ENCODE measurements at regions not wholly inside any gene's neighbourhood (a gene's known extent, or its start where the extent isn't known, plus 50 kb on each side); places are given as distances from the start of the nearest gene placed in this dataset.

DNA sequence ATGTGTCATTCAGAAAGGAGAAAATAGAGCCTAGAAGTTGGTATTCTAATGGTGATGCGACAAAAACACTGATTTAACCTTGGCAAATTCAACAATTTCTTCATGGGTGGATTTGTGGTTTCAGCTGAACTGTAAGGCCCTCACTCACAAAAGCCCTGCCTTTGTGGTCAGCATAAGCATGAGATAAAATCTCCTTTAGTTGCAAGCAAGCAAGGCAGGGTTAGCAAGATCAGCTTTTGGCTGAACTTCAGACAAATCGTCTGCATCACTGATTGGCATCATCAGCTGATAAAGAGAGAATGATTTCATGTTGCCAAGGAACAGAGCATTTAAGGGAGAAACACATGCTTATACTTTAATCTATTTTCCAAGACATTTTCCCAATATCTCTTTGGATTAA lies 2582.2 kb downstream of the PCDH7 start:
- no peak for DNase-seq

GRCh38 chr4:33306131-33306530 lies 2586.0 kb downstream of the PCDH7 start:
- DNase-seq, result no peak

DNA sequence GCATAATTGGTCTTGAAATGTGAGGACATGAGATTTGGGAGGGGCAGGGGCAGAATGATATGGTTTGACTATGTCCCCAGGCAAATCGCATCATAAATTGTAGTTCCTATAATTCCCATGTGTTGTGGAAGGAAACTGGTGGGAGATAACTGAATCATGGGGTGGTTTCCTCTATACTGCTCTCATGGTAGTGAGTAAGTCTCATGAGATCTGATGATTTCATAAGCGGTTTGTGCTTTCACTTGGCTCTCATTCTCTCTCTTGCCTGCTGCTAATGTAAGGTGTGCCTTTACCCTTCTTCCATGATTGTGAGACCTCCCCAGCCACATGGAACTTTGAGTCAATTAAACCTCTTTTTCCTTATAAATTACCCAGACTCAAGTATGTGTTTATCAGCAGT lies 2595.9 kb downstream of the PCDH7 start:
- no peak for DNase-seq

DNA sequence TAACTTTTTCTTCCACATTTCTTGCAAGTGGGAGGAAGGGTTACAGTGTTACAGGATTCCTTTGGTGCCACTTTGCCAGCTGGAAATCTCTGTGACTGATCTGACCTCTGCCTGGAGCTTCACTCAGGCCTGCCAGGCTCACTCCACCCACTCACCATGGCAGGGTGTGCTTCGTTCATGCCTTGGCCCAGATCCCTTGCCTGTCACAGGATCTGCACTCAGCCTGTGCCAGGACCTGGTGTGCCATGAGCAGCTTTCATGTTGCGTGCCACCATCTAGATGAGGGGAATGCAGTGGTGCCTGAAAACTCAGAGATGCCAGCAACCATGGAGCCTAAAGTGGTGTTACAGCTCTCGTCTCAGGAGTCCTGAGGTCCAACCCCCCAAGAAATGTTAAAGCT lies 2596.4 kb downstream of the PCDH7 start:
- DNase-seq, result no peak

- no peak for DNase-seq
Observed at GRCh38 chr4:33323393-33323792, 2603.2 kb downstream of the PCDH7 start.

DNA sequence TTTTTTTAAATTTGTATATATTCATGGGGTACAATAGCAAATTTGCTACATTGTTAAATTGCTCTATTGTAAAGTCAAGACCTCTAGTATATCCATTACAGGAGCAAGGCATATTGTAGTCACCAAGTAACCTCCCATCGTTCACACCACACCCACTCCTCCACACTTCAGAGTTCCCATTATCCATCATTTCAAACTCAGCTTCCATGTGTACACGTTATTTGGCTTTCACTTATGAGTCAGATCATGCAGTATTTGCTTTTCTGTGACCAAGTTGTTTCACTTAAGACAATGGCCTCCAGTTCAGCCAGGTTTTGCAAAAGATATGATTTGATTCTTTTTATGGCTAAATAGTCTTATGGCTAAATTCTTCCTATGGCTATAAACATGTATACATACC lies 2614.2 kb downstream of the PCDH7 start:
- no peak for DNase-seq

- DNase-seq, result no peak
Observed at GRCh38 chr4:33339762-33340161, 2619.6 kb downstream of the PCDH7 start.

DNA sequence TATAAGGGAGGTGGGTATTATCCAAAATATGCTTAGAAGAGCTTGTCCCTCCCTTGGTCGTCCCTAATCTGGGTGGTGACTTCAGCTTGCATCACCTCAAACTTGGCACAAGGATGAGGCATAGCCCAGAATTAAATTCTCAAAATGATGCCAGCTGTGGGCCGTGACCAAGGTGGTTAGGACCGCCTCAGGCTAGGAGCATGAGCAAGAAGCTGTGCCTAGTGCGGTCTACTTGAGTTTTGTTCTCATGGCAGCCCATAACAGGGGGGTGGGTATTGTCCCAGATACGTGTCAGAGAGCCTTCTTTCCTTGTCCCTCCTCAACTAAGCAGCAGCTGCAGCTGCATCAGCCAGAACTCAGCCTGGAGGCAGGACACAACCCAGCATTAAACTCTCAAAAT lies 2620.0 kb downstream of the PCDH7 start:
- no peak for DNase-seq

DNA sequence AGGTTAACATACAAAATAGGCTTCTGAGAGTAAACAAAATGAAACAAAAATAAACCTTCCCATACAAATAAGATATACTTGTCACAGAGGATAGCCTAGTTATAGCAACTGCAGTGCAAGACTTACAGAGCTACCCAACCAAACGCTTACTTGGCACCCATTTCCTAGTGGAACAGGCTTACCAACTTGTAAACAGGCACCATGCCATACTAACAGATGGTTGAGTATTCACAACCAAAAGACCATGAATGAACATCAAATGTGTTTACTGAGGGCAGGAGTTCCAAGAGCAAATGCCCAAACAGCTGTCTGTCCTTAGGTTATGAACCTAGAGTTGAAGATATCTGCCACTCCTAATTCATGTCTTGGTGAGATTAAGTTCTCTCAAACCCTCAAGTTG lies 2629.2 kb downstream of the PCDH7 start:
- no peak for DNase-seq

- DNase-seq, result no peak
Observed at GRCh38 chr4:33357121-33357520, 2637.0 kb downstream of the PCDH7 start.

DNA sequence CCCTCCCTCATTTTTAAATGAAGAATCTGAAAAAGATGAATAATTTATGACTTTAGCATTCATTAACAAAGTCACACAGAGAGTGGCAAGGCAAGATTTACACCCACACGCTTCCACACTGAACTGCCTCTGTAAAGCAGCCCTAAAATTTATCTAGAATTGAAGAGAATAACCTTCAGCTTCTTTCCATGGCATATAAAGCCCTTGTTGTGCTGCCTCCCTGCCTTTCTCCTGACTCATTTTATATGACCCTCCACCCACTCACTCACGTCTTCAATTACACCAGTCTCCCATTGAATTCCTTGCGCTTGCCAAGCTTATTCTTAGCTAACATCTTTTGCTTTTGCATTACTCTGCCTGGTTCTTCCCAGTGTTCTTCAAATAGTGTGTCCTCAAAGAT lies 2649.3 kb downstream of the PCDH7 start:
- DNase-seq, result no peak

- no peak for DNase-seq
Observed at GRCh38 chr4:33381816-33382215, 2661.6 kb downstream of the PCDH7 start.

- DNase-seq, result no peak
Observed at GRCh38 chr4:33386764-33387163, 2666.6 kb downstream of the PCDH7 start.

GRCh38 chr4:33390976-33391375 lies 2670.8 kb downstream of the PCDH7 start:
- DNase-seq, result no peak

GRCh38 chr4:33395731-33396485 lies 2675.7 kb downstream of the PCDH7 start:
- DNase-seq, result no peak

- no peak for DNase-seq
Observed at GRCh38 chr4:33400504-33400903, 2680.3 kb downstream of the PCDH7 start.

GRCh38 chr4:33407496-33407895 lies 2687.3 kb downstream of the PCDH7 start:
- no peak for DNase-seq

GRCh38 chr4:33411182-33411581 lies 2691.0 kb downstream of the PCDH7 start:
- no peak for DNase-seq

DNA sequence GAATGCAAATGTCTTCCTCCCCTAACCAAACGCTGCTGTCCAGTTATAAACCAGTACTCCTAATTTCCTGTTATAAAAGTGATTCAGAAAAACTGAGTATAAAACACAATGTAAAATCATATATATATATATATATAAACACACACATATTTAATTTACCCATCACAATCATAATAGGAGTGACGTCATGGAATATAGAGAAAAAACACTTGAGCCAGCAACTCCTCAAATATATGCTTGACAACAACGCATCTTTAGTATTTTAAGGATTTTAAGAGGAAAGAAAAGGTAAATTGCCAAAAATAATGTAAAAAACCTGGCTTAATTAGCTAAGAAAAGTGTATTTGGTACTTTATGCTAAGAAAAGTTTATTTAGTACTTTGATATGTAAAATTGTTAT lies 2701.7 kb downstream of the PCDH7 start:
- no peak for DNase-seq

GRCh38 chr4:33422656-33423055 lies 2702.5 kb downstream of the PCDH7 start:
- no peak for DNase-seq

DNA sequence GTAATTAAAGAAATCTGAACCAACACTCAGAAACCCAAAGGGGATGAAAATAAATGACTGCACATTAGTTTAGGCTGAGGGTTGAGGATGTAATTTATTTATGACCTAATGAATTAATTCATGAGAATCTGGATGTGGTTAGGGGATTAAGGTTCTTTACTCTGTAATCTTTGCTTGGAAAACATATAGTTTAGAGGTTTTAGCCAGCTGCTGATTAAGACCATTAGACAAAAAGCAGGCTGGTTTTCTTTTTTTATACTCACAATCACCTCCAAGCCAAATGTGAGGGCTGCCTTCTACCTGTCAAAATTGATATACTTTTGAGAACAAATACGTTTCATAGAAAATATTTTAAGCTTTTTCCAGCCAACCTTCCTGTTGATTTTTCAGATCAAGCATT lies 2705.8 kb downstream of the PCDH7 start:
- no peak for DNase-seq

GRCh38 chr4:33427676-33428075 lies 2707.5 kb downstream of the PCDH7 start:
- no peak for DNase-seq

DNA sequence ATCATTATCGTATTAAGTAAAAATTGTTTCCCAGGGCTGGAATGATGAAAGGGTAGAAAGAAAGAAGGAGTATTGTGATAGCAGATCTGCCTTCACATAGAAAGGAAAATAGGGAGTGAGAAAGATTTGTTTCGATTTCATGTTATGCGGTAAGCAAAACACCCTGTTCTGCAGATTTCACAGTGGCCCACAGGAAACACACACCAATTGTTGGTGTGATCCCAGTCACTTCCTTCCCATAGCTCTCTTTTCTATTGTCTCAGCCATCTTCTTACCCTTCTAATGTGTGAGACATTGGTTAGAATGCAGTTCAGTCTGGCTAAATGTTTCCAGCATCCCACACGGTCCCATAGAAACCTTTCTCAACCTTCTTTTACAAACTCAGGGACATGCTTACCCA lies 2709.8 kb downstream of the PCDH7 start:
- no peak for DNase-seq

GRCh38 chr4:33437406-33437805 lies 2717.2 kb downstream of the PCDH7 start:
- no peak for DNase-seq

DNA sequence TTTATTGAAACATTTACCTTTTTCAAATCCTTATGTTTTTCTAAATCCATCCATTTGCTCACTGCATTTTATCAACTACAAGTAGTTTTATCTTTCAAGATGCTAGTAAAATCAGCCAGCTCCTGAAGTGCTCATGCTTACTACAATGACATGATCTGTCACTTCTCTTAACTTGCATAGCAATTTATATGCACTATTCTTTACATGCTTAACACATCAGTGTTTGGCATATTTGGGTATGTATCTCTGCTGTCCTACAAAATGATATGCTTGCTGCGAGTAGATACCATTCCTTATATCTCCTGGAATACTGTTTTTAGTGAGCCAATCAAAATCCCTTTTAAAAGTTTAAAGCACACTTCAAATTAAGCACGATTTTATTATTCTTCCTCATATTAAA lies 2726.8 kb downstream of the PCDH7 start:
- DNase-seq, result no peak

Measured in GOT3 (cell line).